Activated CD4-positive, CD25-positive, alpha-beta regulatory T cell treated with anti-CD3 and anti-CD28 coated beads, Interleukin-2, amount 50 U/mL, for 24 hours (primary cell): ENCODE measurements at regions not wholly inside any gene's neighbourhood (a gene's known extent, or its start where the extent isn't known, plus 50 kb on each side); places are given as distances from the start of the nearest gene placed in this dataset.

Source experiments
- ATAC-seq, 2 donors: fragments of 150-1000 bp; cut with Tn5 transposase; one replicate each; pipeline ENCODE4 v1.10.0; 2021; ENCODE audit warnings: mild to moderate bottlenecking in 1 of 2, moderate library complexity in 1 of 2

GRCh38 chr7:155901176-155901575 is 88.9 kb upstream of the SHH start:
- no peak for ATAC-seq

GRCh38 chr7:155899596-155899995 is 87.3 kb upstream of the SHH start:
- no peak for ATAC-seq

GRCh38 chr7:155897758-155898386 is 85.6 kb upstream of the SHH start:
- no peak for ATAC-seq

DNA sequence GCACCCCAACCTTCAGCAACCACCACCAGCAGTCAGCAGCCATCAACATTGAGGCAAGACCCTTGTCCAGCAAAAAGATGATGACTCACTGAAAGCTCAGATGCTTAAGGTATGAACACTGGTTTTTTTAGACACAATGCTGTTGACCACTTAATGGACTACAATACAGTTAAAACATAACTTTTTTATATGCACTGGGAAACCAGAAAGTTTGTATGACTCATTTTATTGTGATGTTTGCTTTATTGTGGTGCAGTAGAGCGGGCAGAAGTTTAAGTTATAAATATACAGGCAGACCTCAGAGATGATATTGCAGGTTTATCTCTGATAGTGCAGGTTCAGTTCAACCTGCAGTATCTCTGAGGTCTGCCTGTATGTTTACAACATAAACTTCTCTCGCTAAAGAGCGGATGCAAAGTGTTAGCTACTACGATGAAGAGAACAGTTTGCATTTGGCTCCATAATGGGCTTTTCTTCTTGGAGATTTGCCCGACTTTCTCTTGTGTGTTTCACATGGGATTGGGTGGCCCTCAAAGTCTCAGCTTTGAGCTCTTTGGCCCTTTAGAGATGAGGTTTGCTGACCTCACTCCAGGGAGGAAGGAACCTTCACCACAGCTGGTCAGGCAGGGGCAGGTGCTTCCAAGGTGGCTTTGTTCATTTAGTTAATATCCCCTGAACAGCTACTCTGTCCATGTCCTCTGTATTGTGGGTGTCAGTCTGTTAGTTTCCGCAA is 84.4 kb upstream of the SHH start:
- no peak for ATAC-seq

- no peak for ATAC-seq
Measured at GRCh38 chr7:155893664-155894063, 81.4 kb upstream of the SHH start.

DNA sequence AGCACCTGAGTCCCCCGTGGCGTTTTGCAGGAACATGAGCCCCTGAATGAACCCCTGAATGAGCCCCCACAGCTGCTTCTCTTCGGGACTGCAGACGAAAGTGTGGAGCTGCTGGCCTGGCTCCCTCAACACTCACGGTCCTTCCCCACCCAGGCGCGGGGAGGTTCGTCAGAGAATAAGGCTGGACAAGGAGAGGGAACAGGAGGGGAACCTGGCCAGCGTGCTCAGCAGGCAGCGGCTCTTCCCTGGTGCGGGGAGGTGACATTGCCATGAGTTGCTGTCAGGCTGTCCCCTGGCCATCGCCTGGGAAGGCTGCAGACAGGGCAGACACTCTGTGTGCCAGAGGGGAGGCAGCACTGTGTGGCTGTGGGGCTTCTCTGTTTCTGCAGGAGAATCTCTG is 80.9 kb upstream of the SHH start:
- no peak for ATAC-seq

DNA sequence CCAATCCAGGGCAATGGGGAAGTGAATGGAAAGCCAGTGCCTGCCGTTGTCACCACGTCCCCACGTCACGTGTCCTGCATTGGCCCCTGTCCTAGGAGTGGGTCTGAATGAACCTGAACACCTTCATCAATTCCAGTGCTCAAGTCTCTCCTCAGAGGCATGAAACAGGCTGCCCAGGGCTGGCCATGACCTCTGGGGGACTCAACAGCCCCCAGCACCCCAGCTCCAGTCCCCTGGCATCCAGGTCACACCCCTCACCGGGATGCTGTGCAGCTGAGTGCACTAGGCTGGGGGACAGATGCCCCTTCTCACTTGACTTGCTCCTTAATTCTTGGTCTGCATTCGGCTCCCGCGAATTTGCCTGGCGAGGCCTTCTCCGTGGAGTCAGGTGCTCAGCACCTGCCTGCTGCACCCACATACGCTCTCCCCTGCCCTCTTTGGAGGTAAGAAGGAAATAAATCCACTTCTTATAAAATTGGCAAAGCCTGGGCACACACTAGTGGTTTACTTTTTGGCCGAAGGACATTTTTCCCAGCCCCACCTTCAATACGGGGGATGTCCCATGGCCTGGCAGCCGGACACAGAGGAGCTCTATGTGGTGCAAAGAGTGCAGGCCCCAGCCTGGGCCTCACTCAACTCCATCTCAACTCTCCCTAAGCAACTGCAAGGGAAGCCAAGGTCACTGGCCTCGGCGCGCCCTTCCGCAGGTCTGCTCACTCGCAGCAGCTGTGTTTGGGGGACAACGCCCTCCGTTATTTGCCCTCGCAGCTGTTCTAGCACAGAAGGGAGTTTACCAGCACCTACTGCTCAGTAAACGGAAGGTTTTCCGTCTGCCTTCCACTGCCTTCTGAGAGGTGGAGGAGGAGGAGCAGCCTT is 77.6 kb upstream of the SHH start:
- ATAC-seq, result no peak

GRCh38 chr7:155887174-155887525 is 74.9 kb upstream of the SHH start:
- ATAC-seq, result no peak

GRCh38 chr7:155886391-155887173 is 74.3 kb upstream of the SHH start:
- ATAC-seq, result no peak

DNA sequence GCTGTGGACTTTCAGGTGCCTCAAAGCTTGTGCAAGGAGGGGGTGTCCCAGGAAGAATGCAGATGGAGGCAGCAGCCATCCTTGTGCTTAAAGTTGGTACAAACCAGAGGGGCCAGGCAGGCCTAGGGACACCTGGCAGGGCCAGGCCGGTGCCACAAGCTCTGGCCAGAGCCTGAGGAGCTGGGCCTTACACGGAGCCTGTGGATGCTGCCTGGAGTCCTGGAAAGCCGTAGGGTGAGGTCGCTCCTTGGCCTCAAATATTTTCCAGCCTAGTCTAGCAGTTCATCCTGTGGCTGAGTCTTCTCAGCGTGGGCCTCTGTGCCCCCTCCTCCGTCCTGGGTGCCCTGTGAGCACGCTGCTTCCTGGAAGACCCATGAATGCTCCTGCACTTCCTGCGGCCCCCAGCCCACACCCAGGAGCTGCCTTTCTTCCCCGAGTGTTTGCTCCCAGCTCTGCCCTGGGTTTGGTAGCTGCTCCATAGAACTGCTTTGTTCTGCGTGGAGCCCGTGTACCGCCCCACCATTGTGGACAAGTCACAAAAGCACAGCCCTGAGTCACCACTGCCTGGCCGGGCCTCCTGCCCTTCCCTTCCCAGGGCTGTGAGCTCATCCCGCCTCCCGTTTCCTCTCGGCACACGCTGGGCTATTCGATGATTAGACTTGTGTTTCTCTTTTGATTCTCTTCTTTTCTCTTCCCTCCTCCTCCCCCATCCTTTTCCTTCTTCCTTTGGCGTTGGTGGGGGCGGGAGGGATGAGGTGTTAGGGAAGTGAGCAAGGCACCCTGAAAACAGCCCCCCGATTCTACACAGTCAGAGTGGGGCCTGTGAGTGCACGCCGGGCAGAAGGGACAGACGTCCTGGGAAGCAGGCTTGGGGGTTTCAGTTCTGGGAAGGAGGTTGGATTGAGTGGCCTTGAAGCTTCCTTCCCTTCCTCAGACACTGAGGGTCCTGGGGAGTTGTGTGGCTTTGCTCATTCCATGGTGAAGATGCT is 73.2 kb upstream of the SHH start:
- ATAC-seq, result no peak

DNA sequence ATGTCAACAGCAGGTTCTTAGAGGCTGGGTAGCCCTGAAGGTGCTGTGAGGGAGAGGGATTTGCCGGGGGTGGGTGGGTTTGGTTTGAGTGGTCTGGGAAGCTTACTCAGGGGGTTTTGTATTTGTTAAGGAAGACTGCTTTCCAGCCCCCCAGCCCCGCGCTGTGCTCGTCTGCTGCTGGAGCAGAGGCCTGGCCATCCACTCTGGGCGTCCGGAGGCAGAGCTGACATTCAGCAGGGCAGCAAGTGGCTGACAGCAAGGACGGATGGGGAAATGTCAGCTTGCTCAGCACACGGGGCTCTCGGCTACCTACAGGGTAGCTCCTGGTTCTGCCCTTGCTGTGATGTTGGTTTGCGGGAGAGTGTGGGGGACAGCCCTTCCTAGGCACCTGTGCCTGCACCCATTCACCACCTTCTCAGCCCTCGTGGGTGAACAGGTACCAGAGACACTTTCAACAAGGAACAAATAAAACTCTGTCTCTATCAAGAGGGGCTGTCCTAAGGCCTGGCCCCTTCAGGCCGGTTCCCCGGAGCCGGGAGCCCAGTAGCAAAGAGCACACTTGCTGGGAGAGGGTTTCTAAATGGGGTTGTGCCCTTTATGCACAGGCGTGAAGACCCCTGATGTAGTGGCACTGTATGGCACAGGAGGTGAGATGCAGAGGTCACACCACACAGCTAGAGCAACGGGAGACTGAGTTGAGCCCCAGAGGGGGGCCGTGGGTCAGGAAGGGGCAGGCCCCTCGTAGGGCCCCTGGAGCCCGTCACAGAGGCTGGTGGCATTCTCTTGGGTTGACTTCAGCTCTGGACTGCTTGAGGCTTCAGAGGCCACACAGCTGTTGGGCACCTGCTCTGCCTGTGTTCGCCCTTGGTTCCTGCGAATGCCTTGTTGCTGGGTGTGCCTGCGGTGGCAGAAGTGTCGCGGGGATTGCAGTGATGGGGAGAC is 72.2 kb upstream of the SHH start:
- no peak for ATAC-seq

GRCh38 chr7:155883491-155884224 is 71.4 kb upstream of the SHH start:
- ATAC-seq, result no peak

GRCh38 chr7:155882596-155882995 is 70.3 kb upstream of the SHH start:
- no peak for ATAC-seq

- no peak for ATAC-seq
Measured at GRCh38 chr7:155881471-155882350, 69.4 kb upstream of the SHH start.

DNA sequence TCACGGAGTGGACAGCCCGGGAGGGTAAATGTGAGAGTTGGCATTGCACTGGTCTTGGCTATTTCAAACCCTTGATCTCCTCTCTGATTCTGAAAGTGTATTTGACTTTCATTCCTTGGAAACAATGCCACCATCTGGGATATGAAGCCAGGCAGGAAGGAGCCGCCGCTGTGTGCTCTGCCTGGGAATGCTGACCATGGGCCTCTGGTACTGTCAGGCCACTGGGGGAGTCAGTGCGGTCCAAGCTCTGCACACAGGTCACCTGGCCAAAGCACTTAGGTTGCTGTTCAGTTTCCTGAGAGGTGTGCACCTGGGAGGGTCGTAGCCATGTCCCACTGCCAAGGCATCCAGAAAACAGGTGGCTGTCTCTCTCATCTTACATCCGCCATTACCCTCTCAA is 68.5 kb upstream of the SHH start:
- no peak for ATAC-seq

GRCh38 chr7:155879592-155879991 is 67.3 kb upstream of the SHH start:
- ATAC-seq, result no peak

- ATAC-seq, result no peak
Measured at GRCh38 chr7:155878674-155879073, 66.4 kb upstream of the SHH start.

- ATAC-seq, result no peak
Measured at GRCh38 chr7:155878250-155878649, 66.0 kb upstream of the SHH start.

DNA sequence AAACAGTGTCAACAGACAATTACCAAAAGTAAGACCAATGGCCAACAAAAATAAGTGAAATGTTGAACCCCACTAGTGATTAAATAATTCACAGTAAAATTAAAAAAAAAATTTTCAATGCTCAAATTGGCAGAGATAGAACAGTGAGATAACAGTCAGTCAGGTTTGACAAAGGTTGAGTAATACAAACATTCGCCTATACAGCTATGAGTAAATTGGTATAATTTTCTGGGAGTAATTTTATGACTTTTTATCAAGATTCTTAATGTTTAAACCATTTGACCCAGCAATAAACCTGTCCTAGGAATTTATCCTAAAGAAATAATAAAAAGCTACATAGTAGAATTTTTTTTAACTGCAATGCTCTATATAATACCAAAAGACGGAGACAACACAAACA is 64.9 kb upstream of the SHH start:
- ATAC-seq, result no peak
